SK-N-MC (cell line): ENCODE measurements at regions not wholly inside any gene's neighbourhood (a gene's known extent, or its start where the extent isn't known, plus 50 kb on each side); places are given as distances from the start of the nearest gene placed in this dataset.

Experiments used
- EZH2 ChIP-seq: fragments of 200-600 bp; sonication (generic); IDR thresholded peaks from one replicate; pipeline ENCODE4 v1.6.1; 2017; ENCODE audit warnings: antibody characterized with exemption
- POLR2AphosphoS5 ChIP-seq: IDR thresholded peaks from 2 replicates; pipeline ENCODE4 v1.6.1; 2012; ENCODE audit warnings: mild to moderate bottlenecking, low read depth, low read length, borderline replicate concordance

DNA sequence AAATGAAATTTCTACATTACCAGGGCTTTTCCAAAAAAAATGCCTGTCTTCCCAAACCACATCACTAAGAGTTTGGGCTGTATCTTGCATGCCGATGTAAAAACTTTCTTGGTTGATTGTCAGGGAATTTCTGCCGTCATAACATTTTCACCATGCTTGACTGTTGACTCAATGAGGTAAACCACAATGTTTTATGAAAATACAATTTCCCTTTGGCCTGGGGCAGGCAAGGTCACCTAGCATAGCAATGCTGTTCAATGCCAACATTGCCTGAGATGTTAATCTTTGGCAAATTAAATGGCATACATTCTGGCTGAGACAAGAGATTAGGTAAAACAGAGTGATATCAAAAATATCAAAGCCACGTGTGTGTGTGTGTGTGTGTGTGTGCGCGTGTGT lies 137.1 kb upstream of the TBL1X start:
- TF ChIP-seq EZH2 (no peak), POLR2AphosphoS5 (no peak)
